NCI-H1417 treated with DMSO at 0.1 percent for 48 hours (cell line): ENCODE measurements at regions not wholly inside any gene's neighbourhood (a gene's known extent, or its start where the extent isn't known, plus 50 kb on each side); places are given as distances from the start of the nearest gene placed in this dataset.
"Not testable (repeated sequence)": the region's sequence is repeated elsewhere in the genome, so short reads cannot be mapped to it uniquely, and the experiment has no call there.

Source experiments
- DNase-seq: peaks from one replicate; lab custom pipeline; 2025; lab: John Stamatoyannopoulos, UW

- no peak for DNase-seq
These were observed 63.3 kb downstream of the POU4F1 start for GRCh38 chr13:78540058-78540457.

GRCh38 chr13:78526044-78526443 is 77.3 kb downstream of the POU4F1 start:
- not testable (repeated sequence) for DNase-seq

GRCh38 chr13:78524936-78525335 is 78.4 kb downstream of the POU4F1 start:
- DNase-seq: no peak

- DNase-seq: no peak
These were observed 82.3 kb downstream of the POU4F1 start for GRCh38 chr13:78521091-78521490.

GRCh38 chr13:78520425-78520824 is 82.9 kb downstream of the POU4F1 start:
- DNase-seq: no peak

- DNase-seq: not testable (repeated sequence)
These were observed 84.9 kb downstream of the POU4F1 start for GRCh38 chr13:78518482-78518881.

- DNase-seq: no peak
These were observed 103.5 kb downstream of the POU4F1 start for GRCh38 chr13:78499802-78500201.

GRCh38 chr13:78497702-78498355 is 105.5 kb downstream of the POU4F1 start:
- DNase-seq: no peak

- DNase-seq: no peak
These were observed 111.4 kb downstream of the POU4F1 start for GRCh38 chr13:78491978-78492377.

- DNase-seq: not testable (repeated sequence)
These were observed 113.1 kb downstream of the POU4F1 start for GRCh38 chr13:78490225-78490624.

- no peak for DNase-seq
These were observed 115.6 kb downstream of the POU4F1 start for GRCh38 chr13:78487707-78488106.

GRCh38 chr13:78485803-78486202 is 117.5 kb downstream of the POU4F1 start:
- DNase-seq: no peak

GRCh38 chr13:78478183-78478582 is 125.2 kb downstream of the POU4F1 start:
- no peak for DNase-seq

GRCh38 chr13:78476910-78477309 is 126.4 kb downstream of the POU4F1 start:
- no peak for DNase-seq

GRCh38 chr13:78468621-78469020 is 134.7 kb downstream of the POU4F1 start:
- no peak for DNase-seq

- no peak for DNase-seq
These were observed 138.1 kb downstream of the POU4F1 start for GRCh38 chr13:78465250-78465649.

- no peak for DNase-seq
These were observed 143.2 kb downstream of the POU4F1 start for GRCh38 chr13:78460176-78460575.

GRCh38 chr13:78443839-78444238 is 159.5 kb downstream of the POU4F1 start:
- DNase-seq: no peak

GRCh38 chr13:78437781-78438180 is 165.6 kb downstream of the POU4F1 start:
- no peak for DNase-seq

- no peak for DNase-seq
These were observed 167.0 kb downstream of the POU4F1 start for GRCh38 chr13:78436311-78436710.

- DNase-seq: no peak
These were observed 172.0 kb downstream of the POU4F1 start for GRCh38 chr13:78431328-78431727.

GRCh38 chr13:78430811-78431210 is 172.5 kb downstream of the POU4F1 start:
- no peak for DNase-seq

GRCh38 chr13:78430166-78430791 is 173.1 kb downstream of the POU4F1 start:
- no peak for DNase-seq

- no peak for DNase-seq
These were observed 174.7 kb downstream of the POU4F1 start for GRCh38 chr13:78428646-78429045.
